ENCODE measurements at regions not wholly inside any gene's neighbourhood (a gene's known extent, or its start where the extent isn't known, plus 50 kb on each side); places are given as distances from the start of the nearest gene placed in this dataset.

- Mint-ChIP-seq H3K4me3 (no peak overlapping the region), H3K9me3 (no peaks in the 10 kb centered on the region), H3K4me1 (peaks cover 3% of the 10 kb centered on the region), H3K36me3 (ENCODE audit: low read depth) (no peaks in the 10 kb centered on the region), H3K27ac (no peak overlapping the region), H3K27me3 (peaks cover 5% of the 10 kb centered on the region)
- intact Hi-C loops (cut with micrococcal nuclease): no loop called here
- no peak for TF ChIP-seq CTCF (IDR thresholded peaks at IDR 0.05)
- no peak for DNase-seq
- ATAC-seq (ENCODE audit: low read depth): no peak
- POLR2A ChIA-PET: no interaction called here
- CTCF ChIA-PET: no interaction called here
These were observed 122.4 kb upstream of the LINC00305 start for GRCh38 chr18:64271246-64271645.

- H3K9me3 Mint-ChIP-seq: no peaks in the 10 kb centered on the region
- ChIA-PET CTCF (no interaction called here), POLR2A (no interaction called here)
- TF ChIP-seq CTCF (IDR thresholded peaks at IDR 0.05): no peak
- H3K4me3 Mint-ChIP-seq: no peak overlapping the region
- no peak overlapping the region for H3K27ac Mint-ChIP-seq
- no peak for DNase-seq
- peaks cover 3% of the 10 kb centered on the region for H3K4me1 Mint-ChIP-seq
- H3K36me3 Mint-ChIP-seq (ENCODE audit: low read depth): no peaks in the 10 kb centered on the region
- H3K27me3 Mint-ChIP-seq: peaks cover 5% of the 10 kb centered on the region
- ATAC-seq (ENCODE audit: low read depth): no peak
- intact Hi-C loops (cut with micrococcal nuclease): no loop called here
These were observed 121.7 kb upstream of the LINC00305 start for GRCh38 chr18:64270608-64271007.

GRCh38 chr18:64270121-64270520 lies 121.2 kb upstream of the LINC00305 start:
- POLR2A ChIA-PET: no interaction called here
- ATAC-seq (ENCODE audit: low read depth) (no peak), DNase-seq (no peak)
- no peaks in the 10 kb centered on the region for H3K36me3 Mint-ChIP-seq (ENCODE audit: low read depth)
- H3K4me1 Mint-ChIP-seq: peaks cover 3% of the 10 kb centered on the region
- no peak overlapping the region for H3K4me3 Mint-ChIP-seq
- H3K27ac Mint-ChIP-seq: no peak overlapping the region
- CTCF ChIA-PET: no interaction called here
- no peak for TF ChIP-seq CTCF (IDR thresholded peaks at IDR 0.05)
- intact Hi-C loops (cut with micrococcal nuclease): no loop called here
- no peaks in the 10 kb centered on the region for H3K9me3 Mint-ChIP-seq
- peaks cover 5% of the 10 kb centered on the region for H3K27me3 Mint-ChIP-seq

GRCh38 chr18:64264171-64264570 lies 115.3 kb upstream of the LINC00305 start:
- H3K27me3 Mint-ChIP-seq: no peaks in the 10 kb centered on the region
- no peaks in the 10 kb centered on the region for H3K4me1 Mint-ChIP-seq
- ChIA-PET CTCF (no interaction called here), POLR2A (no interaction called here)
- H3K36me3 Mint-ChIP-seq (ENCODE audit: low read depth): no peaks in the 10 kb centered on the region
- no peak for TF ChIP-seq CTCF (IDR thresholded peaks at IDR 0.05)
- no peak for DNase-seq
- H3K4me3 Mint-ChIP-seq: no peak overlapping the region
- ATAC-seq (ENCODE audit: low read depth): no peak
- intact Hi-C loops (cut with micrococcal nuclease): no loop called here
- H3K9me3 Mint-ChIP-seq: no peaks in the 10 kb centered on the region
- no peak overlapping the region for H3K27ac Mint-ChIP-seq

- POLR2A ChIA-PET: no interaction called here
- H3K4me3 Mint-ChIP-seq: no peak overlapping the region
- H3K36me3 Mint-ChIP-seq (ENCODE audit: low read depth): no peaks in the 10 kb centered on the region
- H3K9me3 Mint-ChIP-seq: no peaks in the 10 kb centered on the region
- H3K27ac Mint-ChIP-seq: no peak overlapping the region
- H3K4me1 Mint-ChIP-seq: no peaks in the 10 kb centered on the region
- intact Hi-C loops (cut with micrococcal nuclease): no loop called here
- ATAC-seq (ENCODE audit: low read depth) (no peak), DNase-seq (no peak)
- no peak for TF ChIP-seq CTCF (IDR thresholded peaks at IDR 0.05)
- H3K27me3 Mint-ChIP-seq: no peaks in the 10 kb centered on the region
- CTCF ChIA-PET: no interaction called here
These were observed 111.9 kb upstream of the LINC00305 start for GRCh38 chr18:64260810-64261209.
